H7 (cell line): ENCODE measurements at regions not wholly inside any gene's neighbourhood (a gene's known extent, or its start where the extent isn't known, plus 50 kb on each side); places are given as distances from the start of the nearest gene placed in this dataset.
A peak's percentile ranks its signal among the peaks of the same experiment; 100 is the strongest.
"Not testable (repeated sequence)": the region's sequence is repeated elsewhere in the genome, so short reads cannot be mapped to it uniquely, and the experiment has no call there.

Source experiments
- DNase-seq: peaks from one replicate; pipeline ENCODE4 v3.0.0; 2012
- H3K27me3 ChIP-seq: 2 replicates; pipeline ENCODE4 v1.6.0; 2011; ENCODE audit warnings: mild to moderate bottlenecking, low read length; ENCODE audit not compliant: control insufficient read depth, insufficient read depth
- H3K36me3 ChIP-seq: replicated peaks from 2 replicates; pipeline ENCODE4 v1.5.1; 2011; ENCODE audit warnings: low read length; ENCODE audit not compliant: control insufficient read depth, insufficient read depth
- H3K4me3 ChIP-seq: 2 replicates; pipeline ENCODE4 v1.5.1; 2011; ENCODE audit warnings: low read depth, mild to moderate bottlenecking, control low read depth, low read length, moderate library complexity; ENCODE audit not compliant: insufficient read depth

DNA sequence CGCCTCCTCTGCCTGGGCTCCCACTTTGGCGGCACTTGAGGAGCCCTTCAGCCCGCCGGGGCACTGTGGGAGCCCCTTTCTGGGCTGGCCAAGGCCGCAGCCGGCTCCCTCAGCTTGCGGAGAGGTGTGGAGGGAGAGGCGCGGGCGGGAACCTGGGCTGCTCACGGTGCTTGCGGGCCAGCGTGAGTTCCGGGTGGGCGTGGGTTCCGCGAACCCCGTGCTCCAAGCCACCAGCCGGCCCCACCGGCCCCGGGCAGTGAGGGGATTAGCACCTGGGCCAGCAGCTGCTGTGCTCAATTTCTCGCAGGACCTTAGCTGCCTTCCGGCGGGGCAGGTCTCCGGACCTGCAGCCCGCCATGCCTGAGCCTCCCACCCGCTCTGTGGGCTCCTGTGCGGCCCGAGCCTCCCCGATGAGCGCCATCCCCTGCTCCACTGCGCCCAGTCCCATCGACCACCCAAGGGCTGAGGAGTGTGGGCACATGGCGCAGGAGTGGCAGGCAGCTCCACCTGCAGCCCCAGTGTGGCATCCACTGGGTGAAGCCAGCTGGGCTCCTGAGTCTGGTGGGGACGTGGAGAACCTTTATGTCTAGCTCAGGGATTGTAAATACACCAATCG lies 327.7 kb downstream of the ADAMTS20 start:
- not testable (repeated sequence) for H3K4me3 ChIP-seq, H3K36me3 ChIP-seq, H3K27me3 ChIP-seq, DNase-seq

DNA sequence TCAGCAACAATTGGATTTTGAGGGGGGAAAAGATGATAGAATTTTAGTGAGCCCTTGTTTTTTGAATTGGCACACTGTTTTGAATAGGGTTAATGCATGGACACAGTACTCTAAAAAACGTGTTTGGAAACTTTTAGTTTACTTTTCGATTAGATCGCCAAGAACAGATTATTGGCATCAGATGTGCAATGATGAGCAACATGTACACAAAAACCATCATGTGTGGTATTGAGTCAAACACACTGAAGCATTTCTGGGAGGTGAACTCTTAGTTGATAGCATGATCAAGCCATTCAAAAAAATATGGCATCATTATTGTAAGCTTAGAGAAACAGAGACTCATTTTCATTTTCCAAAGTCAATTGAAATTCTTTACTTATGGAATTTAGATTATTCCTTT lies 329.2 kb downstream of the ADAMTS20 start:
- no peaks in the 10 kb centered on the region for H3K27me3 ChIP-seq
- no peak overlapping the region for H3K4me3 ChIP-seq

DNA sequence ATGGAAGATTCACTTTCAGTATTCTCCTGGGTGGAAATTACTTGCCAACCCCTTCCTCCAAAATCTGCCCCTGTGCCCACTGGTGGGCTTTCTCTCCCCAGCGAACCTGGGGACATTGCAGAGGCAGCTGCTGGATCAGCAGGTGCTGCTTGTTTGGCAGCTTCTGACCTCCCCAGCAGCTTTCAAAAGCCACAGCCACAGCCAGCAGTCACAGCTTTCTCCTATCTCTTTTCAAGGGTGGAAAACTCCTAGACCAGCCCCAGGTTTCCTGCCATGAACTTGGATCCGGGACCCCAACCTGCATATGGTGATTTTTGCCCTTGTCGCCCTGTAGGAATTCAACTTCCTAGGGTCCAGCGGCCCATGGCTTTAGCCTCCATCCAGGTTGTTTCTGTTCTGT lies 330.8 kb downstream of the ADAMTS20 start:
- Histone ChIP-seq H3K36me3 (no peaks in the 10 kb centered on the region), H3K27me3 (no peaks in the 10 kb centered on the region), H3K4me3 (no peak overlapping the region)
- DNase-seq = peak; percentile 23

More for the DNA sequence above, 329.2 kb downstream of the ADAMTS20 start:
- no peaks in the 10 kb centered on the region for H3K36me3 ChIP-seq
- no peak for DNase-seq

DNA sequence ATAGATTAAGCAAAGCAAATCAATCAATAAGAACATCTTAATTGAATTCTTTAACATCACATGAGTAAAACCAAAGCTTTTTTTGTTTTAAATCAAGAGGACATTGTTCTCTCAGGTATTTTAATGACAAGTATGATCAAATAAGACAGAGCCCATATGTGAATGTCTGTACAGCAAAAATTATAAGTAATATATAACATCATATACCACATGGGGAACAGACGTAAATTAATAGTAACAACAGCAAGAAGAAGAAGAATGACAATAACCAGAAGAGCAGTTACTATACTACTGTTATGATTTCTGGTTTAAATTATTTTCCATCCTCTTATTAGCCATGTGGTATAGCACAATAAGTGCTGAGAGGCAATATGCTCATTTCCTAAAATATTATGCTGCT lies 335.5 kb downstream of the ADAMTS20 start:
- H3K36me3 ChIP-seq = no peaks in the 10 kb centered on the region
- no peaks in the 10 kb centered on the region for H3K27me3 ChIP-seq
- no peak overlapping the region for H3K4me3 ChIP-seq
- DNase-seq = no peak

DNA sequence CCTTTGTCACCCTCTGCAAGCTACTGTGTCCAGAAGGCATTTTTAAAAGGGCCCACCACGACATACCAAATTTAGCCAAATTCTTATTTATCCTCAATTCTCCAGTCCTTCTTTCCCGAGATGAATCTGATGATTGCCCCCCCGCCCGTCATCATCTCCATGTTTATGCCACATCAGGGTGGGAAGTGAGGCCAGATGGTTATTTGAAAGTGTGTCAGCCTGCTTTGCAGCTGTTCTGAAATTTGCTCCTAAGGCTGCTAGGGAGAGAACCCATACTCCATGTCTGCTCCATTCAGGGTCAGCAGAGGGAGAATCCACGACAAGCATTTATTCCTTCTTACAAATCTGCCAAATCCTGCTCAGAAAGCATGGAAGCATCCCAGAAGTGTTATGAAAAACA lies 337.8 kb downstream of the ADAMTS20 start:
- DNase-seq = no peak
- Histone ChIP-seq H3K36me3 (no peaks in the 10 kb centered on the region), H3K27me3 (no peaks in the 10 kb centered on the region), H3K4me3 (no peak overlapping the region)

DNA sequence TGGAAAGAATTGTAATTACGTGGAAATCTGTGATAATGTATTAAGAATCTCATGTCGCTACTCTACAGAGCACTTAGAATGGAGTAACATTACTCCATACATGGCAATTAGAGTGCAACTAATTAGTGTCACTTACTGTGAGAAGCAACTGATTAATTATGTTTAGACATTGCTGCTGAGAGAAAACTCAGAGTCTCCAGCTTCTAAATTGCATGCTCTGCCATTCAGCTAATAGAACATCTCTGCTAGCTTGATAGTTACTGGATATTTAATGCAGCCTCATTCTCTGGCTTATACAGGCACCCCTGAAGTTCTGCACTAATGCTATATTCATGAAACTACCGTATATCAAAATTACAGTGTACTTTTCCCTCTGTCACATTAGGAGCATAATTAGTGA lies 338.4 kb downstream of the ADAMTS20 start:
- H3K4me3 ChIP-seq = no peak overlapping the region
- DNase-seq = no peak

DNA sequence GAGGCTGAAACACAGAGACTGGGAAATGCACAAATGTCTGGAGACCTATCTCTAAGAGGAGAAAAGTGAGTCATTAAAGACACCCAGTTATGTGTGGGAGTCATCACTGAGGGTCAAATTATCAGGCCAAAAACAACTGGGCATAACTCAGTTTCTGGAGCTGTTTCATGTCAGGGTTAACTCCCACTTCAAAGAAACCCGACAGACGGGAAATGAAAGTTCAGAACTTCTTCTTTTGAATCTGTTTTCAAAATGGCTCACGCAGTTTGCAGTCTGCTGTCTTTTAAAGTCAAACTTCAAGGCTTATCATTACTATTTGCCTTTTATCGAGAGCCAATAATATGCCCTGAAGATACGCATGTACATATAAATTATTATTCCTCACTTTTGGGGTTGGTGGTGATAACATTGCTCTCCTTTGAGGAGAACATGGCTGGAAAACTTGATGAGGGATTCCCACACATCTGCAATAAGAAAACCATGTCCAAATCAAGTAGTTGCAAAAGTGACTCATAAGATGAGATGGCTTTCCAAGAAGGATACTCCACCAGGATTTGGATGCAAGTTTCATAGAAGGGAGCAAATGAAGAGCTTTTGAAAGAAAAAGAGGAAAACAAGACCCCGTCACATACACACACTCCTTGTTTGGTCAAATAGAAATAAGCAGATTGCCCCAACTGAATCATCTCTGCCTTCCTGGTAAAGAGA lies 341.4 kb downstream of the ADAMTS20 start:
- Histone ChIP-seq H3K36me3 (no peaks in the 10 kb centered on the region), H3K4me3 (no peak overlapping the region), H3K27me3 (no peaks in the 10 kb centered on the region)
- DNase-seq = no peak

More for the DNA sequence above, 338.4 kb downstream of the ADAMTS20 start:
- Histone ChIP-seq H3K36me3 (no peaks in the 10 kb centered on the region), H3K27me3 (no peaks in the 10 kb centered on the region)

DNA sequence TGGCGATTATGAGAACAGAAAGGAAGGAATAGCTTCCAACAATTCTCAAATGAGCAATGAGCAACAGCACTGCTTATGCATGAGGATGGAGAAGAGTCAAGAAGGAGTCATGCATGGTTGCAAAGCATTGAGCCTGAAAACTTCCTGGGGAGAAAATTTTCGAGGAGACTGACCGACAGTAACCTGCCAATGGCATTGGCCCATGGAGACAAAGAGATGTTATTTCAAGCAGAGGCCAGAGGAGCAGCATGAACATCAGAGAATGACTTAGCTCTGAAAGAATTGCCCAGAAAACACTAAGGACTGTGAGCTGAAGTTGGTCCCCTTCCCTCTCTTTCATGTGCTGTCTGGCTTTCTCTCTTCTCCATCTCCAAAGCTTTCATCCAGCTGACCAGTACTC lies 343.4 kb downstream of the ADAMTS20 start:
- no peak for DNase-seq
- H3K27me3 ChIP-seq = no peaks in the 10 kb centered on the region
- H3K36me3 ChIP-seq = no peaks in the 10 kb centered on the region
- H3K4me3 ChIP-seq = no peak overlapping the region

DNA sequence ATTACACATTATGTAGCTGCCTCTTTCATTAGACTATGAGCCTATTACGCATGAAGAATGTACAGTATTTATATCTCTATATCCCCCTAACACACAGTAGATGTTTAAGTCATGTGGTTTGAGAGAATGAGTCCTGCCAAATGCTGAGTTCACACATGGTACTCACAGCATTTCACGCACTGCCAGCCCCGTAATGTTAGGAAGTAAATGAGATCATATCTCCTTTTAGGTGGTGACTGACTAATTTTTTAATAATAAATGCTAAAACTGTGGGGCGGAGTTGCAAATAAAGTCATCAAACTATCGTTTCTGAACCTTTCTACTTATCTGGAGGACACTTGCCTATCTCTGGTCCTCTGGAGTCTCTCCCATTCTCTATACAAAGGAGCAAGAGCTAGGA lies 343.8 kb downstream of the ADAMTS20 start:
- Histone ChIP-seq H3K4me3 (no peak overlapping the region), H3K27me3 (no peaks in the 10 kb centered on the region), H3K36me3 (no peaks in the 10 kb centered on the region)
- no peak for DNase-seq

DNA sequence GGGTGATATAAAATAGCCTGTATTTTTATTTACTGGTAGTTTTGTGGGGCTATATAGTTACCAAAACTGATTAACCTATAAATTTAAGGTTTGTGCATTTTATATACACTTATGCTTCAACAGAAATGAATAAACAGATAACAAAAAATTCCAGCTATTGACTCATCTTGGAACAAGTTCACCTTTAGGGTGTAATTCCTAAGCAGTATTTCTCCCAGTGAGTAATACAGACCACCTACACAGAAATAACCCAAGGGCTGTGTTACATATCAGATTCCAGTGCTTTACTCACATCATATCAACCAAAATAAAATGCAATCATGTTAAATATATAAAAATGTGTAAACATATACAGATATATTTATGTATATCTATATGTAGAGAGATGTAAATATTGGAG lies 345.6 kb downstream of the ADAMTS20 start:
- Histone ChIP-seq H3K36me3 (no peaks in the 10 kb centered on the region), H3K4me3 (no peak overlapping the region), H3K27me3 (no peaks in the 10 kb centered on the region)
- DNase-seq = no peak

DNA sequence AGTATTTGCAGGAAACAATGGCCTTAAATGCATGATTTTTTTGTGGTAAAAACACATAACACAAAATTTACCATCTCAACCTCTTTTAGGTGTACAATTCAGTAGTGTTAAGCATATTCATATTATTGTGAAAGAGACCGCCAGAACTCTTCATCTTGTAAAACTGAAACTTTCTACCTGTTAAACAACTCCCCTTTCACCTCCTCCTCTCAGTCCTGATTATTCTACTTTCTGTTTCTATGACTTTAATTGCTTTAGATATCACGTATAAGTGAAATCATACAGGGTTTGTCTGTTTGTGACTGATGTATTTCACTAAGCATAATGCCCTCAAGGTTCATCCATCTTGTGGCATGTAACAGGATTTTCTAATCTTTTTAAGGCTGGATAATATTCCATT lies 353.4 kb downstream of the ADAMTS20 start:
- Histone ChIP-seq H3K4me3 (no peak overlapping the region), H3K36me3 (no peaks in the 10 kb centered on the region), H3K27me3 (no peaks in the 10 kb centered on the region)
- no peak for DNase-seq

DNA sequence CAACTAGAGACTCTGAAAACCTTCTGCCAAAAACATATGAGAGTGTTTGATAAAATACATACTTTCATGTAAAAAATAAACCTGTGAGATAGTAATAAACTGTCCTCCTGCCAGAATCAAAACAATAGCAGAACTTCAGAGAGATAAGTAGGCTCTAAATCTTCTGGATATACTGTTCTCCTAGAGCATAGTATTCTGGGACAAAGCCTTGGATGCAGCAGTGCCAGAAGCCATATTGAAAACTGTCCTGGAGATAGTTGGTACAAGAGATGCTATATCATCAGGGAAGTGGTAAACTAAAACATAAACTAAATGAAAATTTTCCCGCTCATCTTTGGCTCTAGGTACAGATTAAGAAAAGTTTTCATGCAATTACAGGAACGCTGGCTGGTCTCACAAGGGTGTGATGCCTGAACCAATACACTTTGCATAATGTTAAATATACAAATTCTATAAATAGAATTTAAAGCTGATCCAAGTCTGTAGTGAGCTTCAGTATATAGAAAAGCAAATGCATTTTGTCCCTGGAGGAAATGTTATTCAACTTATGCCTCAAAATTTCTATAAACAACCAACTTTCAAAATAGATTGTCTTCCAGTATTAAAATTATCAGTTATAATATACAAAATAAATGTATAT lies 355.6 kb downstream of the ADAMTS20 start:
- DNase-seq = no peak
- Histone ChIP-seq H3K4me3 (no peak overlapping the region), H3K36me3 (no peaks in the 10 kb centered on the region), H3K27me3 (no peaks in the 10 kb centered on the region)

DNA sequence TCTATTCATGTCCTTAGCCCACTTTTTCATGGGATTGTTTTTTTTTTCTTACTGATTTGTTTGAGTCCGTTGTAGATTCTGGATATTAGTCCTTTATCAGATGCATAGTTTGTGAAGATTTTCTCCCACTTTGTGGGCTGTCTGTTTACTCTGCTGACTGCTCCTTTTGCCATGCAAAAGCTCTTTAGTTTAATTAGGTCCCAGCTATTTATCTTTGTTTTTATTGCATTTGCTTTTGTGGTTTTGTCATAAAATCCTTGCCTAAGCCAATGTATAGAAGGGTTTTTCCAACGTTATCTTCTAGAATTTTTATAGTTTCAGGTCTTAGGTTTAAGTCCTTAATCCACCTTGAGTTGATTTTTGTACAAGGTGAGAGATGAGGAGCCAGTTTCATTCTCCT lies 358.9 kb downstream of the ADAMTS20 start:
- not testable (repeated sequence) for DNase-seq, H3K27me3 ChIP-seq, H3K36me3 ChIP-seq, H3K4me3 ChIP-seq

DNA sequence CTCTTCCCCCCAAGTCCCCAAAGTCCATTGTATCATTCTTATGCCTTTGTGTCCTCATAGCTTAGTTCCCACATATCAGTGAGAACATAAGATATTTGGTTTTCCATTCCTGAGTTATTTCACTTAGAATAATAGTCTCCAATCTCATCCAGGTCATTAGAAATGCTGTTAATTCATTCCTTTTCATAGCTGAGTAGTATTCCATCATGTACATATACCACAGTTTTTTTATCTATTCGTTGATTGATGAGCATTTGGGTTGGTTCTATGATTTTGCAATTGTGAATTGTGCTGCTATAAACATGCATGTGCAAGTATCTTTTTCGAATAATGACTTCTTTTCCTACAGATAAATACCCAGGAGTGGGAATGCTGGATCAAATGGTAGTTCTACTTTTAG lies 359.6 kb downstream of the ADAMTS20 start:
- H3K36me3 ChIP-seq, DNase-seq, H3K4me3 ChIP-seq, H3K27me3 ChIP-seq: not testable (repeated sequence)

DNA sequence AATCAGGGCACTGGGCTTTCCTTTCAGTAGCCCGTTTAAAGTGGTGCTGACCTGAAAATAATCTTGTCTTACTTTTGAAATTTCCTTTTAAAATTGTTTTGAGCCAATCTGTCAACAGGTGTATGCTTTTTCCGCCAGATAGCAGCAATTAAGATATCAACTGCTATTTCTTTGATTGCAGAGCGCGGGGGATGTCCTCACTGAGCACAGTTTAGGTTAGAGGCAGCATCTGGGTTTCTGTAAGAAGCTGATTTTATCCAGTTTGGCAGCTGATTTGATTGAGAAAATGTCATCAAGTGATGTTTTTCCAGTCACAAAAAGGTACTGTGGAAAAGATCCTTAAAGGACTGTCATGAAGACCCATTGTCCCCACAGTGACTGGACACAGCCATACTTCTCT lies 371.8 kb downstream of the ADAMTS20 start:
- DNase-seq = no peak
- no peaks in the 10 kb centered on the region for H3K27me3 ChIP-seq
- H3K36me3 ChIP-seq = no peaks in the 10 kb centered on the region
- H3K4me3 ChIP-seq = no peak overlapping the region
